Naive thymus-derived CD8-positive, alpha-beta T cell (primary cell): ENCODE measurements at regions not wholly inside any gene's neighbourhood (a gene's known extent, or its start where the extent isn't known, plus 50 kb on each side); places are given as distances from the start of the nearest gene placed in this dataset.
"Not testable (repeated sequence)": the region's sequence is repeated elsewhere in the genome, so short reads cannot be mapped to it uniquely, and the experiment has no call there.

Source experiments
- ATAC-seq, 2 donors: fragments of 150-1000 bp; cut with Tn5 transposase in 1 of 2; sonication (Bioruptor Pico), chemical (Tn5 transposase) in 1 of 2; 1 replicate in 1 of 2; 2 replicates in 1 of 2; pipeline ENCODE4 v1.10.0; 2021; ENCODE audit warnings: mild to moderate bottlenecking in 2 of 2, moderate library complexity in 2 of 2
- POLR2A ChIA-PET: fragments of 350-600 bp; sonication (Branson Sonifier 250); formaldehyde crosslinking; loops from one replicate; lab custom pipeline; 2021; ENCODE audit warnings: antibody characterized with exemption; lab: Charles Lee
- DNase-seq, 10 donors: peaks; one replicate each; pipeline versions ENCODE4 v3.0.0 to v3.0.0-alpha.2; 2020 to 2022
- H3K27ac Mint-ChIP-seq, 10 donors: one replicate each; pipeline ENCODE4 v1.8.0; 2020 to 2022; ENCODE audit warnings: mild to moderate bottlenecking in 10 of 10, mixed read lengths in 10 of 10, moderate library complexity in 4 of 10, inconsistent platforms in 1 of 10
- H3K27me3 Mint-ChIP-seq, 5 donors: one replicate each; pipeline ENCODE4 v1.8.0; 2021 to 2022; ENCODE audit warnings: mixed read lengths in 5 of 5
- H3K36me3 Mint-ChIP-seq, 3 donors: one replicate each; pipeline ENCODE4 v1.8.0; 2020 to 2022; ENCODE audit warnings: mixed read lengths in 3 of 3, mild to moderate bottlenecking in 2 of 3, inconsistent platforms in 1 of 3
- H3K4me1 Mint-ChIP-seq, 4 donors: one replicate each; pipeline ENCODE4 v1.8.0; 2021 to 2022; ENCODE audit warnings: mixed read lengths in 4 of 4
- H3K4me3 Mint-ChIP-seq, 10 donors: one replicate each; pipeline ENCODE4 v1.8.0; 2020 to 2022; ENCODE audit warnings: mild to moderate bottlenecking in 10 of 10, mixed read lengths in 10 of 10, moderate library complexity in 6 of 10, inconsistent platforms in 1 of 10
- H3K9me3 Mint-ChIP-seq, 9 donors: one replicate each; pipeline ENCODE4 v1.8.0; 2020 to 2022; ENCODE audit warnings: mixed read lengths in 9 of 9, mild to moderate bottlenecking in 3 of 9, inconsistent platforms in 1 of 9, moderate library complexity in 1 of 9

GRCh38 chr18:71327441-71327840 is 1038.6 kb downstream of the SOCS6 start:
- Mint-ChIP-seq H3K27ac (no peak overlapping the region), H3K27me3 (peaks cover 0 to 3% (median 0%) of the 10 kb centered on the region in 5 donors), H3K4me1 (peaks cover 0 to 1% (median 0%) of the 10 kb centered on the region in 4 donors), H3K36me3 (no peaks in the 10 kb centered on the region), H3K9me3 (peaks cover 0 to 8% (median 0%) of the 10 kb centered on the region in 9 donors), H3K4me3 (no peak overlapping the region)
- no peak for DNase-seq
- no peak for ATAC-seq
- POLR2A ChIA-PET: no interaction called here

- Mint-ChIP-seq H3K27ac (no peak overlapping the region), H3K36me3 (no peaks in the 10 kb centered on the region), H3K4me1 (no peaks in the 10 kb centered on the region), H3K9me3 (peaks cover 0 to 8% (median 0%) of the 10 kb centered on the region in 9 donors), H3K4me3 (no peak overlapping the region), H3K27me3 (peaks cover 0 to 3% (median 0%) of the 10 kb centered on the region in 5 donors)
- POLR2A ChIA-PET: interaction anchor here (0.6 kb wide), 1 partner anchor 137 kb away, joined by 3 read pairs; no protein-coding TSS in a partner anchor
- DNase-seq (no peak), ATAC-seq (no peak)
Measured at GRCh38 chr18:71326826-71327225, 1038.0 kb downstream of the SOCS6 start.

GRCh38 chr18:71324356-71324755 is 1035.5 kb downstream of the SOCS6 start:
- Mint-ChIP-seq H3K36me3 (no peaks in the 10 kb centered on the region), H3K27me3 (peaks cover 0 to 6% (median 0%) of the 10 kb centered on the region in 5 donors), H3K27ac (no peak overlapping the region), H3K4me1 (no peaks in the 10 kb centered on the region), H3K4me3 (no peak overlapping the region), H3K9me3 (peaks cover 0 to 6% (median 0%) of the 10 kb centered on the region in 9 donors)
- no peak for DNase-seq
- POLR2A ChIA-PET: no interaction called here
- no peak for ATAC-seq

GRCh38 chr18:71322201-71322600 is 1033.4 kb downstream of the SOCS6 start:
- Mint-ChIP-seq H3K27ac (no peak overlapping the region), H3K9me3 (peaks cover 0 to 3% (median 0%) of the 10 kb centered on the region in 9 donors), H3K36me3 (no peaks in the 10 kb centered on the region), H3K27me3 (peaks cover 0 to 6% (median 0%) of the 10 kb centered on the region in 5 donors), H3K4me3 (no peak overlapping the region), H3K4me1 (no peaks in the 10 kb centered on the region)
- DNase-seq (no peak), ATAC-seq (no peak)
- POLR2A ChIA-PET: no interaction called here

- POLR2A ChIA-PET: interaction anchor here (0.6 kb wide), 1 partner anchor 1452 kb away, joined by 3 read pairs; no protein-coding TSS in a partner anchor
- Mint-ChIP-seq H3K27me3 (peaks cover 0 to 6% (median 0%) of the 10 kb centered on the region in 5 donors), H3K27ac (no peak overlapping the region), H3K9me3 (peaks cover 0 to 3% (median 0%) of the 10 kb centered on the region in 9 donors), H3K36me3 (no peaks in the 10 kb centered on the region), H3K4me3 (no peak overlapping the region), H3K4me1 (no peaks in the 10 kb centered on the region)
- DNase-seq (no peak), ATAC-seq (no peak)
Measured at GRCh38 chr18:71321319-71321718, 1032.5 kb downstream of the SOCS6 start.

GRCh38 chr18:71304856-71305255 is 1016.0 kb downstream of the SOCS6 start:
- H3K27me3 Mint-ChIP-seq: peaks cover 0 to 5% (median 0%) of the 10 kb centered on the region in 5 donors
- H3K9me3 Mint-ChIP-seq: peaks cover 0 to 3% (median 0%) of the 10 kb centered on the region in 9 donors
- no peaks in the 10 kb centered on the region for H3K4me1 Mint-ChIP-seq
- H3K4me3 Mint-ChIP-seq: no peak overlapping the region
- H3K27ac Mint-ChIP-seq: no peak overlapping the region
- H3K36me3 Mint-ChIP-seq: no peaks in the 10 kb centered on the region
- DNase-seq (no peak), ATAC-seq (no peak)
- POLR2A ChIA-PET: no interaction called here

GRCh38 chr18:71303743-71304142 is 1014.9 kb downstream of the SOCS6 start:
- H3K27me3 Mint-ChIP-seq, ATAC-seq, H3K36me3 Mint-ChIP-seq, H3K27ac Mint-ChIP-seq, POLR2A ChIA-PET, H3K9me3 Mint-ChIP-seq, H3K4me1 Mint-ChIP-seq, H3K4me3 Mint-ChIP-seq, DNase-seq: not testable (repeated sequence)

- no peaks in the 10 kb centered on the region for H3K4me1 Mint-ChIP-seq
- no peak overlapping the region for H3K4me3 Mint-ChIP-seq
- DNase-seq (no peak), ATAC-seq (no peak)
- peaks cover 0 to 3% (median 0%) of the 10 kb centered on the region in 9 donors for H3K9me3 Mint-ChIP-seq
- POLR2A ChIA-PET: no interaction called here
- H3K27ac Mint-ChIP-seq: no peak overlapping the region
- peaks cover 0 to 2% (median 0%) of the 10 kb centered on the region in 5 donors for H3K27me3 Mint-ChIP-seq
- H3K36me3 Mint-ChIP-seq: no peaks in the 10 kb centered on the region
Measured at GRCh38 chr18:71301596-71301995, 1012.8 kb downstream of the SOCS6 start.

GRCh38 chr18:71294201-71294600 is 1005.4 kb downstream of the SOCS6 start:
- DNase-seq, POLR2A ChIA-PET, H3K4me1 Mint-ChIP-seq, H3K36me3 Mint-ChIP-seq, H3K27ac Mint-ChIP-seq, H3K27me3 Mint-ChIP-seq, ATAC-seq, H3K4me3 Mint-ChIP-seq, H3K9me3 Mint-ChIP-seq: not testable (repeated sequence)

GRCh38 chr18:71293322-71293721 is 1004.5 kb downstream of the SOCS6 start:
- POLR2A ChIA-PET: no interaction called here
- H3K9me3 Mint-ChIP-seq: peaks cover 0 to 2% (median 0%) of the 10 kb centered on the region in 9 donors
- no peak for DNase-seq

GRCh38 chr18:71287268-71287667 is 998.4 kb downstream of the SOCS6 start:
- Mint-ChIP-seq H3K9me3 (peaks cover 0 to 11% (median 0%) of the 10 kb centered on the region in 9 donors), H3K36me3 (no peaks in the 10 kb centered on the region), H3K27ac (no peak overlapping the region), H3K27me3 (peaks cover 0 to 4% (median 0%) of the 10 kb centered on the region in 5 donors), H3K4me3 (no peak overlapping the region), H3K4me1 (no peaks in the 10 kb centered on the region)
- ATAC-seq (no peak), DNase-seq (no peak)
- POLR2A ChIA-PET: no interaction called here

More at GRCh38 chr18:71293322-71293721, 1004.5 kb downstream of the SOCS6 start:
- Mint-ChIP-seq H3K4me3 (no peak overlapping the region), H3K27me3 (peaks cover 0 to 1% (median 0%) of the 10 kb centered on the region in 5 donors), H3K36me3 (no peaks in the 10 kb centered on the region), H3K4me1 (no peaks in the 10 kb centered on the region), H3K27ac (no peak overlapping the region)
- no peak for ATAC-seq

- ATAC-seq (no peak), DNase-seq (no peak)
- POLR2A ChIA-PET: no interaction called here
- peaks cover 0 to 3% (median 0%) of the 10 kb centered on the region in 4 donors for H3K4me1 Mint-ChIP-seq
- no peak overlapping the region for H3K4me3 Mint-ChIP-seq
- H3K9me3 Mint-ChIP-seq: no peaks in the 10 kb centered on the region
- H3K27me3 Mint-ChIP-seq: peaks cover 0 to 4% (median 0%) of the 10 kb centered on the region in 5 donors
- no peaks in the 10 kb centered on the region for H3K36me3 Mint-ChIP-seq
- H3K27ac Mint-ChIP-seq: no peak overlapping the region
Measured at GRCh38 chr18:71252351-71252865, 963.6 kb downstream of the SOCS6 start.

GRCh38 chr18:71250191-71250590 is 961.3 kb downstream of the SOCS6 start:
- Mint-ChIP-seq H3K27me3 (no peaks in the 10 kb centered on the region), H3K36me3 (no peaks in the 10 kb centered on the region), H3K4me3 (no peak overlapping the region), H3K27ac (no peak overlapping the region), H3K4me1 (peaks cover 0 to 3% (median 0%) of the 10 kb centered on the region in 4 donors), H3K9me3 (no peaks in the 10 kb centered on the region)
- ATAC-seq (no peak), DNase-seq (no peak)
- POLR2A ChIA-PET: no interaction called here

GRCh38 chr18:71249791-71250190 is 960.9 kb downstream of the SOCS6 start:
- POLR2A ChIA-PET: no interaction called here
- peaks cover 0 to 3% (median 0%) of the 10 kb centered on the region in 4 donors for H3K4me1 Mint-ChIP-seq

More at GRCh38 chr18:71249791-71250190, 960.9 kb downstream of the SOCS6 start:
- Mint-ChIP-seq H3K4me3 (no peak overlapping the region), H3K27me3 (no peaks in the 10 kb centered on the region), H3K27ac (no peak overlapping the region), H3K36me3 (no peaks in the 10 kb centered on the region), H3K9me3 (no peaks in the 10 kb centered on the region)
- ATAC-seq (no peak), DNase-seq (no peak)
